Inflammatory macrophage (primary cell): ENCODE measurements at regions not wholly inside any gene's neighbourhood (a gene's known extent, or its start where the extent isn't known, plus 50 kb on each side); places are given as distances from the start of the nearest gene placed in this dataset.
"Not testable (repeated sequence)": the region's sequence is repeated elsewhere in the genome, so short reads cannot be mapped to it uniquely, and the experiment has no call there.

Source experiments
- DNase-seq, 2 donors: peaks; one replicate each; pipeline ENCODE4 v3.0.0-alpha.2; 2020 to 2022

DNA sequence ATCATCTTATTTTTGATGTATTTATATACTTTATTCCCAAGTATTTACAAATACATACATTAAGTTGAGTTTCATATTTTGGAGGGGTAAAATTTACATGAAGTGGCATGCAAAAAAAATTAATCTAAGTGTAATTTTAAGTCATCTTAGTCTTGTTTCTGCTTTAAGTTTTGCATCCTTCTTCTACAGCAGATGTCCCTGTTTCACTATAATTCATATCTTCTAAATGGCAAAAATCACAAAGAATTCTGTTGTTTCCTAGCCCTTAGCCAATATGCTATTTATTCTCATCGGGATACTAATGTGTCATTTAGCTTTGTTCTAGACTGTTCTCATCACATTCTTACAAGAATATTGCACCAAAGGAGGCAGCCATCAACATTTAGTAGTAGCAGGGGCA, 831.9 kb downstream of the GBE1 start:
- DNase-seq, result no peak

DNA sequence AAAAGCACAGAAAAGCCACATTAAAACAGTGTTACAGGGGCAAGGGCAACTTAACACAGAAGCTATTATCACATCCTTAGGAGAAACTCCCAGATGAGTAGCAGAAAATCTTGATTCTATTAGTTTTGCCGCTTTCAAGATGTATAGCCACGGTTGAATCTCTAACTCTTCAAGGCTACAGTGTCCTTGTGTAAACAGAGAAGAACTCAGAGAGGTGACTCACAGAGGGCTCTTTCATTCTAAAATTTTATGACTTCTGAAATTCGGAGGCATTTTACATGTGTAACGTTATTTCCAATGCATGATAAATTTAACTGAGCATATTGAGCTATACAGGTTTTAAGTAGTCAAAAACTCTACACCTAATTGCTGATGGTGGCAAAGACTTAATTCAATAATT, 846.6 kb downstream of the GBE1 start:
- DNase-seq, result no peak

DNA sequence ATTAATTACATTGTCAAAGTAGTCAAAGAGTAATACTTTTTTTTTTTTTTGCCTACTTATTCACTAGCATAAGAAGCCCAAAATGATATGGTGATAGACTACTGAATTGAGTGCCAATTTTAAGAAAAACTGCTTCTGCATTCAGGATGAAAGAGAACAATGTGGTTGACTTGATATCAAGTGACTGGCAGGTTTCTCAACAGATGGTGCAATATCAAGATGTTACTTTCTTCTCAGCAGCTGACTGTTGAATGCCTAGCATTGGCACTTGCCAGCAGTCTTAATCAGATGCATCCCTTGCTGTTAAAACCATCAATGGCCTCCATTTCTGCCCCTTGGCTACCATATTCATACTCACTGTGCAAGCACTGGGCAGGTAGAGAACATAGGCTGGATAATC, 863.2 kb downstream of the GBE1 start:
- DNase-seq, result no peak

DNA sequence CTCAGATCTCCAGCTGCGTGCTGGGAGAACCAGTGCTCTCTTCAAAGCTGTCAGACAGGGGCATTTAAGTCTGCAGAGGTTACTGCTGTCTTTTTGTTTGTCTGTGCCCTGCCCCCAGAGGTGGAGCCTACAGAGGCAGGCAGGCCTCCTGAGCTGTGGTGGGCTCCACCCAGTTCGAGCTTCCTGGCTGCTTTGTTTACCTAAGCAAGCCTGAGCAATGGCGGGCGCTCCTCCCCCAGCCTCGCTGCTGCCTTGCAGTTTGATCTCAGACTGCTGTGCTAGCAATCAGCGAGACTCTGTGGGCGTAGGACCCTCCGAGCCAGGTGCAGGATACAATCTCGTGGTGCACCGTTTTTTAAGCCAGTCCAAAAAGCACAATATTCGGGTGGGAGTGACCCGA, 864.4 kb downstream of the GBE1 start:
- not testable (repeated sequence) for DNase-seq

DNA sequence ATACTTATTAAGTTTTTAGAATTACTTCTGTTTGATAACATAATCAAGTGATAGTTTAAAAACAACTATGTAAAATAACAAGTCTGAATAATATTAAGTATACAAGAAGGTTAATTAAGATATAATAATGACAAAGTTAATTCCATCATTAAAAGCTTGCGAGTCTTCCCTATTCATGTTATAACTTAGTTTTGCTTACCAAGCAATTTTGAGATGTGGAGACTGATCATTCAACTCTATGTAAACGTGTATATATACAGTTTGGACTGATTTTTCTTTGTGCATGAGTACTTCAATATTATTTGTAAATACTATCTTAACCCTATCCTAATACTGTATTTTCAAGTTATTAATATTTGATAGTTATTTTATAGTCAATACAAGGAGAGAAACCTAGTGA, 870.9 kb downstream of the GBE1 start:
- no peak for DNase-seq

DNA sequence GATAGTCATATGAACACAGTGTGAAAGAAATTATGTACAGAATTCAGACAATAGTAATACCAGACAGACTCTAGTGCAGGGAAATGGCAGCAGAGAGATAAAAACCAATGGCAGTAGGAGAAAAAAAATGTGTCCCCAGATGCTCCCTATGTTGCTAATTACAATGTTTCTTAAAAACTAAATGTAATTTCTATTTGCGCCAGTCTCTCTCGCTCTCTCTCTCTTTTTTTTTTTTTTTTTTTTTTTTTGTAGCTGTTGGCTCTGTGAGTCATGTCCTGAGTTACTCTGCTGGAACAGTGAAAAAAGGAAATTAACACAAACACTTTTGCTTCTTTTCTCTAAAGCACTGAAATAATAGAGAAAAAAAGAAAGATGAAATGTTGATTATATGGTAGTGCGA, 871.9 kb downstream of the GBE1 start:
- no peak for DNase-seq

DNA sequence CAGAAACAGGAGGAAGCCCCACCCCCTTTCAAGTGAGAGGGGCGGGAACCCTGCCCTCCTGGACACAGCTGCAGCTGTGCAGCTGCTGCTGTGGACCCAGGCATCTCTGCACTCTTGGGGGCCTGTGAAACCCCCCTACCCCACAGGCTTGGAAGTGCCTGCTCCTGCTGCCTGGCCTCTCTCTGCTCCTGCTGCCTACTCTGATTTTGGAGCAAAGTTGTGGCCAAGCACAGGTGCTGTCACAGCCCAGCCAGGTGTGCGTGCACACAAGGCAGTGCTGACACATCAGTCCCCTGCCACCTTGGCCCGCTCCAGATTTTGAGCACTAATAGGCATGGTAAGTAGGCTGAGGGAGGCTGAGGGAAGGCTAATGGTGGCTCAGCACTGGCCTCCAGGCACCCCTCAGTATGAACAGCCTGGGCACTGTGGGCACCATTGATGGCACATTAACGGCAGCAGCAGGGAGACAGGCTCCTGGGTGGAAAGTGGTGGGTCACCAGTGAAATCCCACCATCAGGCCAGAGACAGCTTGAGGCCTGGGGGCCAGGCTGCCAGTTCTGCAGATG, 890.9 kb downstream of the GBE1 start:
- no peak for DNase-seq

DNA sequence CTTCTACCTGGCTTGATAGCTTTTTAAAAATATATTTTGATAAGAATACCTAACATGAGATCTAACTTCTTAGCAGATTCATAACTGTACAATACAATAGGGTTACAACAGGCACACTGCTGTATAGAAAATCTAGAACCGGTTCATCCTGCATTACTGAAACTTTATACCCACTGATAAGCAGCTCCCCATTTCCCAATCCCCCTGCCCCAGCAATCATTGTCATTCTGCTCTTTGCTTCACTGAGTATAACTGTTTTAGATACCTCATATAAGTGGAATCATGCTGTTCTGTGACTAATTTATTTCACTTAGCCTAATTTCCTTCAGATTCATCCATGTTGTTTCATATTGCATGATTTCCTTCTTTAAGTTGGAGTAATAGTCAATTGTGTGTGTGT, 906.0 kb downstream of the GBE1 start:
- no peak for DNase-seq

DNA sequence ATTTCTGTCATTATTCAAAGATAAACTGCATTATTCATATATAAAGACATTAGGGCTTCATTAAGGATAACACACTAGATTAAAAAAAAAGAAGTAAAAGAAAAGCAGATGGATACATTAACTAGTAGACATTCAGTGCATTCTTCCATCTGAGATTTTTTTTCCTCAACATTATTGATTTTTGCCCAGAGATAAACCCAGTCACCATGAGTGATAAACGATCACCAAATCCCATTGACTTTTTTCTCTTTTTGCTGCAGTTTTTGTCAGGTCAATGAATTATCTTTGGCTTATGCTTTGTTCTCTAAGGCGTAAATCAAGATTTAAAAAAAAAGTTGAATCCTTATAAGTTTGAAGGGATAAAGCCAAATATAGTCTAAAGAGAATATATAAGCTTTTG, 925.0 kb downstream of the GBE1 start:
- DNase-seq, result no peak

DNA sequence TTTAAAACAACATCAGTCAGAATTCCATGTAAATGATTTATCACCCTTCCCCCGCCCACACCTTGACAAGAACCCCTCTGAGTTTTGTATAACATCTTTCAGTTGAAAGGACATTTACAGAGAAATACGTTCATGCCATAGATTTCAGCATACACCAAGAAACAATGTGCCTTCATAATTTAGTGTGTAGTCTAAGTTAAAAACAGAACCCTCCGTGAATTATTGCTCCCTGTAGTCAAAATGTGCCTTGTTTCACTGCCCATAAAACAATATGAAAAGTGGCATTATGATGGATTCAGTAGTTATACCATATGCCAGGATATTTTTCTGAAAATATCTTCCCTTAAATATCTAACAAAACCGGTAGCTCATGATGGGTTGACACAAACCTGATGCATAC, 953.9 kb downstream of the GBE1 start:
- DNase-seq, result no peak

DNA sequence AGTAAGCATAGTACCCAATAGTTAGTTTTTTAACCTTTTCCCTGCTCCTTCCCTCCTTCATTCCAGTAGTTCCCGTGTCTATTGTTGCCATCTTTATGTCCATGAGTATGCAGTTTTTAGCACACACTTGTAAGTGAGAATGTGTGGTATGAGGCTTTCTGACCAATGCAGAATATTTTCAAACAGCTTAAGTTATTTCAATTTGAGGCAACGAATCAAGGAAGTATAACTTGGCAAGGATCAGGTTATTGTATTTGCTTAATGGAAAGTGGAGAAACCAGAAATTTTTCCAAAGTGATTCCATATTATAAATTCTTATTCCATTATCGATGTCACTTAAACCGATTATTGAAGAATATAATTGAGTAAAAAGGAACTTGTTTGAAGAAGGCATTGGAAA, 954.8 kb downstream of the GBE1 start:
- no peak for DNase-seq

DNA sequence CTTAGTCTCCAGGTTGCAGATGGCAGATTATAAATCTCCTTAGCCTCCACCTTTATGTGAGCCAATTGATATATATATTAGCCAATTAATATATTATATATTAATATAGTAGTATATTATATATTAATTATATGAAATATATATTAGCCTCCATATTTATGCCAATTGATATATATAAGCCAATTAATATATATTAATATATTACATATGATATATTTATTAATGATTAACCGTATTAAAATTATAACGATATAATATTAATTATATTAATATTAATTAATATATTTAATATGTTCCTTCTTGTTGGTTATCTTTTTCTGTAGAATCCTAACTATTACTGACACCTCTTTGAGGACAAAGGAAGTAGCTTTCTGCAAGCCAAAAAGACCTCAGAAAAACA, 972.5 kb downstream of the GBE1 start:
- no peak for DNase-seq

DNA sequence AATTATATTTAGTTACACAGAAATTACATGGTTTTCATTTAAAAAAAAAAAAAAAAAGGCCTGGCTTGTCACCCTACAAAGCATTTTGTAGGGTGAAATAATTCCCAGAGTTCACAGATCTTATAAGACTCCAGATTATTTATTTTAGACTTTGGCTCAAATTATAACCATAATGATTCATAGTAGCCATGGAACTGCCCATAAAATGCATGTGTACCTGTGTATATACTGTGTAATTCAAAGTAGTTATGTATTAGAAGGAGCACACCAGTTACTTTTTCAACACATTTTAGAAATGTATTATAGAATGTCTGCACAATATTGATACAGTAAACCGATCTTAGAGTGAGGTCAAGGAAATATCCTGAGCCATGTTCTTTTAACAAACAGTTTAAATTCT, 975.6 kb downstream of the GBE1 start:
- no peak for DNase-seq

DNA sequence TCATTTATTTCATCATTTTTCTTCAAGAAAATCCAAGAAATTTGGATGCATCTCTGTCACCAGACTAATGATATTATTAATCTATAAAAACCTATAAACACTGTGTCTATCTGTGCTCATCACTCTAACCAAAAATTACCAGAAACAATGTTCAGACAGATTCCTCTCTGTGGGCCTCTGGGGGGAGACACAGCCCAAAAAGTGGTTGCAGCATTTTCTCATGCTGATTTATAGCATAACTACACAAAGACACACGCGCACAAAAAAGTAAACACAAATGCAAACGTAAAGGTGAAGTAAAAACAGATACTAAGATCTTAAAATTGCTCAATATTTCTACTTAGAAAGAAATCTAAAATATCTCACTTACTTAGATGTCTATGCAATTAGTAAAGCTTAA, 976.0 kb downstream of the GBE1 start:
- DNase-seq, result no peak

DNA sequence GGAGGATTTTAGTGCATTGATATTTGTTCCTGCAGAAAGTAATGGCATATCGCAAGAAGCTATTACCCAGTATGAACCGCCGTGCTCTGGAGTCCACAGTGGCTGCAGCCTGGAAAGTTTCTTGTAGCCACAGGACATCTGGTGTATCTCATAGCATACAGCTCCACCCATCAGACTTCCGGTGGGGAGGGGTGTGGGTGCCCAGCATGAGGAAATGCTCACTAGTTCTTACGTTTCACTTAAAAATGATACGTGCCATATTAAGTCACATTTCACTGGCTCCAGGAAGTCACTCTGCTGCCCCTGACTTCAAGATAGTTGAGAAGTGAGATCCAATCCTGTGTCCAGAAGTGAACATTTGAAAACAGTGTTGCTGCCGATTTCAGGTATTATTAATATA, 990.4 kb downstream of the GBE1 start:
- DNase-seq, result peak in 1 of 2 donors; percentile 24

DNA sequence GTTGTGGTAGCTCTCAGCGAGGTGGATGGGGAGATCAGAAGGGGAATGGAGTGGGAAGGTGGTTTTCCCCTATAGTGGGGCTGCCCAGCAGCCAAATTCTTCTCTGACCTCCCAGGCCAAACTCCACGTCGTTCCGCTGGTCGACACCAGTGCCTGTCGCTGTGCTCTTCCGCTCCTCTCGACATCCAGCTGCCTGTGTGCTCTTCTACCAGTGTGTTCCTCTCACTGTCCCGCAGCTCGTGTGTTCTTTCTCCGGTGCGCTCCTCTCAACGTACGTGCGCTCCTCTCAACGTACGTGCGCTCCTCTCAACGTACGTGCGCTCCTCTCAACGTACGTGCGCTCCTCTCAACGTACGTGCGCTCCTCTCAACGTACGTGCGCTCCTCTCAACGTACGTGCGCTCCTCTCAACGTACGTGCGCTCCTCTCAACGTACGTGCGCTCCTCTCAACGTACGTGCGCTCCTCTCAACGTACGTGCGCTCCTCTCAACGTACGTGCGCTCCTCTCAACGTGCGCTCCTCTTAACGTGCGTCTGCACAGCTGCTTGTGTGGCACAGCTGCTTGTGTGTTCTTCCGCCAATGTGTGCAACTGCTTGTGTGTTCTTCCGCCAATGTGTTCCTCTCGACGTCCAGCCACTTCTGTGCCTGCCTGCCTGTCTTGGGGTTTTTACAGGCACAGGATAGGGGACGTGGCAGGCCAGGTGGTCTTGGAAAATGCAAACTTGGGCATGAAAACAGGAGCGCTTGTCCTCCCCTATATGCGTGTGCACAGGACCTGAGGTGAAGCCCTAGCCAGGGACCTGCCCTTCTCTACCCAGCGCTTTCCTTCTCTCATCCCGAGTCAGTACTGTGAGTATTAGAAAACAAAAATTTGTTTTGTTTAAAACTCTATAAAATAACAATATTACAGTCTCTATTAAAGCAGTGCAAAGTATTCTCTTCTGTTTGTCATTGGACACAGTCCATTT, 991.1 kb downstream of the GBE1 start:
- DNase-seq, result peak in 1 of 2 donors; percentile 27

DNA sequence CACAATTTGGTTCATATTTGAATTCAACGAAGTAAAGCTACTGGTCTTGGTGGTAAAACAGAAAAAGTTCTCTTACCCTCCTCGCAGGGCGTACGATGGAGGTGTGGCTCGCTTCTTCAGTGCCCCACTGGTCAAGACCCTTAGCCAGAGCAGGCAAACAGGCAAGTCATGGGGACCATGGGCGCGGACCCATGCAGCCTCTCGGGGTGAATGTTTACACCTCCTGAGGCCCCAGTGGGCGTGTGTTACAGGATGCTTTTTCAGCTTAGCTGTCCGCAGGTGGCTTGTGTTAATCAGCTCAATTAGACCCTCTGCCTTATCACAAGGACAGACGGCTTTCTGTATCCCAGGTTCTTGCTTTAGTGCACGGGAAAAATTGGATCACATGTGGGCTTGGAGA, 991.8 kb downstream of the GBE1 start:
- DNase-seq, result no peak

DNA sequence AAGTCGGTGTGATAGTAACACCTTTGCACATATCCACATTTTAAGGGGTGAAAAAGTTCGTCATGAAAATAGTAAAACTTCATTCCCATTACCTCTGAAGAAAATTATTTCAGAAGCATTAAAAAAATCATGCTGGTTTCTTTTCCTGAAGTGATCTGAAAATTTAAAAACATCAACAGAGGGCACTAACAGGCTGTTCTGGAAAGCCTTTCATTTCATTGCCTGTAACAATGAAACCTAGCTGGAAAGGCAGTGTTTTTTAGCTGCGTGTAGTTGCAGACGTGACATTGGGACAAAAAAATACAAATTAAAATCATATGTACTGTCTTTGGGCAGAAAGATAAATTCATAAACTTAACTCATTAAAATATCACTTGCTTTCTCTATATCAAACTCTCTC, 993.8 kb downstream of the GBE1 start:
- DNase-seq, result no peak

DNA sequence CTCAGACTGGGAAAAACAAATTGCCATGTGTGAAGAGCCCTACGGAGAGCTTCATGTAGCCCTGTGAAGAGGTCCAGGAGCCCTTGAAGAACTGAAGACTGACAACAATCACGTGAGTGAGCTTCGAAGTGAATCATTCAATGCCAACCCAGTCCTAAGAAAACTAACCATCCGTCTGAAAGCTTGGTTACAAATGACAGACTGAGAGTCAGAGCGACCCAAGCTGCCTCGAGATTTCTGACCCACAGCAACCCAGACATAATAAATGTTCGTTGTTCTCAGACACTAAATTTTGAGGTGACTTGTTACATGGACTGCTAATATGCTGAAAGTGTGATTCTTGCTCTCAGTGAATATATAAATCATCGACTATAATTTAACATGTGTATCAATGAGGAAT, 987.2 kb upstream of the ROBO1 start:
- DNase-seq, result no peak

DNA sequence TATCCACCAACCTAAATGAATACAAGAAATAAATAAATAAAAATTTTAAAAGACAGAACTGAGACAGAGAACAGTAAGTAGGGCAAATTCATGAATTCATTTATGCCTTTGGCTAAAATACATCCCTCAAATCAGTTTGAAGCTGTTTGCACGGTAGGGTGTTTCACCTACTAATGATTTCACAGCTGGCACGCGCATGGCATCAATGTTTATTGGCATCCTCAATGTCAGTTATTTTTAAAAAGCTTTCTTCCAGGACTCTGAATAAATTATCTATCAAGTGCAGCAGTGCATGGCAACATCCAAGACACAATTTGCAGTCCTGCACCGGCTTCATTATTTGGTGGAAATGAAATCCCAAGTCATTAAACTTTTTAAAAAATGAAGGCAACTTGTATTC, 985.2 kb upstream of the ROBO1 start:
- no peak for DNase-seq

DNA sequence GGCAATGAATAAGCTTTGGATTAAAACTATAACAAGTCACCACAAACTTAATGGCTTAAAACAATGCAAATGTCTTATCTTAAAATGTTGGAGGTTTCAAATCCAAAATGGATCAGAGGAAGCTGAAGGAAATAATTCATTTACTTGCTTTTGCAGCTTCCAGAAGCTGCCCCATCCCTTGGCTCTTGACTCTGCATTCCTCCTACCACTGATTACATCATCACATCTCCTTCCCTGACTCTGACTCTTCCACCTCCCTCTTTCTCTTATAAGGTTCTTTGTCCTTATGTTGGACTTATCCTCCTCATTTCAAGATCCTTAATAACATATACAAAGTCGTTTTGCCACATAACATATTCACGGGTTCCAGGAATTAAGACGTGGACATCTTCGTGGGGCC, 982.8 kb upstream of the ROBO1 start:
- DNase-seq, result no peak

DNA sequence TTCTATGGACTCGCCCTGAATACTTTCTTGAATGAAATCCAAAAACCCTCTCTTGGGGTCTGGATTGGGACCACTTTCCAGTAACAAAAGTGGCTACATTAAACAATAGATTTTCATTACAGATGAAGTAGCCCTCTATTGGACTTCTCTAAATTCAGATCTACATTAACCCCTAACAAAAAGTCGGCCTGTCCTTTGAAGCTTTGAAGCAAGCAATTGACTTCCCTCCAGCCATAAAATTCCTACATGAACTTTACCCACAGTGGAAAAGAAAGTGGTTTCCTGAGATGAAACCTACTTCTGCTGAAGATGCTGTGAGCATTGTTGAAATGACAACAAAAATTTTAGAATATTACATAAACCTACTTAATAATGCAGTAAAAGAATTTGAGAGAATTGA, 967.1 kb upstream of the ROBO1 start:
- DNase-seq, result no peak

DNA sequence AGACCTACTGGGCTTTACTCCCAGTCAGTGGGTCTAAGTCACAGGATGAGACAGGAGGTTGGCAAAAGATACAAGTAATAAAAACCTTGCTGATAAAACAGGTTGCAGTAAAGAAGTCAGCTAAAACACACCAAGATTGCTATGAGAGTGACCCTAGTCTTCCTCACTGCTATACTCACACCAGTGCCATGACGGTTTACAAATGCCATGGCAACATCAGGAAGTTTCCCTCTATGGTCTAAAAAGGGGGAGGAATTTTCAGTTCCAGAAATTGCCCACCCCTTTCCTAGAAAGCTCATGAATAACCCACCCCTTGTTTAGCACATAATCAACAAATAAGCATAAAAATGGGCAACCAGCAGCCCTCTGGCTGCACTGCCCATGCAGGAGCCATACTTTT, 966.7 kb upstream of the ROBO1 start:
- no peak for DNase-seq

DNA sequence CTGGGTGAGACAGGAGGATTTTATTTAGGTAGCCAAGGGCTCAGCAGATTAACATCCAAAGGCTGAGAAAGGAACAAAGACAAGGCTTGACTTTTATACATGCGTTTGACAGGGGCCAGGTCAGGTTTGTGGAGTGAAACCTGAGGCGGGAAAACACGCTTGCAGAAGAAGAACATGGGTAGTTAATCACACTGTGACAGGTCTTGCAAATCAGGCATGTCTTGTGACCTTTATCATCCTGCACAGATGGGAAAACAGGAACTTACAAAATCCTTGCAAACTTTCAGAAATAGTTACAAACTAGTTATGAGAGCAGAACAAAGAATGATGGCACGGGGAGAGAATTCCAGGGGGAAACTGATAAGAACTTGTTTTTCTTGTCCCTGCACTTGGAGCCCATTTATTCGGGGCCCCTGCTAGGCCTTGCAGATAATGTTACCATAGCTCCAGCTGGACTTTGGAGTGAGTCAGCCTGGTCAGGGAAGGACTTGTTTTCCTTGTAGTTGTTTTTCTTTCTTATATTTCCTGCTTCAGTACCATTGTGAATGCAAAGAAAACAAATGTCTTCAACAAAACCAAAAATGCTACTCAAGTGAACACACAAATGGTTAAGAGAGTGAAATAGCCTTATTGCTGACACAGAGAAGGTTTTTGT, 965.9 kb upstream of the ROBO1 start:
- peak; percentile 20 to 25 for DNase-seq
